ENCODE measurements at regions not wholly inside any gene's neighbourhood (a gene's known extent, or its start where the extent isn't known, plus 50 kb on each side); places are given as distances from the start of the nearest gene placed in this dataset.
"Not testable (repeated sequence)": the region's sequence is repeated elsewhere in the genome, so short reads cannot be mapped to it uniquely, and the experiment has no call there.

- Mint-ChIP-seq H3K27ac (no peak overlapping the region), H3K4me3 (no peak overlapping the region), H3K4me1 (no peaks in the 10 kb centered on the region), H3K9me3 (peaks cover 2 to 12% (median 5%) of the 10 kb centered on the region in 7 donors), H3K27me3 (no peaks in the 10 kb centered on the region), H3K36me3 (no peaks in the 10 kb centered on the region)
- ATAC-seq (ENCODE audit: low read depth in 2 of 2): no peak
- DNase-seq: no peak
These were observed 374.9 kb downstream of the TLE1 start for GRCh38 chr9:81314490-81314889.

- peaks cover 2 to 12% (median 7%) of the 10 kb centered on the region in 7 donors for H3K9me3 Mint-ChIP-seq
- no peaks in the 10 kb centered on the region for H3K36me3 Mint-ChIP-seq
- no peak overlapping the region for H3K4me3 Mint-ChIP-seq
- DNase-seq (no peak), ATAC-seq (ENCODE audit: low read depth in 2 of 2) (no peak)
- H3K4me1 Mint-ChIP-seq: no peaks in the 10 kb centered on the region
- no peaks in the 10 kb centered on the region for H3K27me3 Mint-ChIP-seq
- no peak overlapping the region for H3K27ac Mint-ChIP-seq
These were observed 375.5 kb downstream of the TLE1 start for GRCh38 chr9:81313877-81314276.

- H3K36me3 Mint-ChIP-seq: no peaks in the 10 kb centered on the region
- H3K27me3 Mint-ChIP-seq: no peaks in the 10 kb centered on the region
- ATAC-seq (ENCODE audit: low read depth in 2 of 2): no peak
- H3K4me3 Mint-ChIP-seq: no peak overlapping the region
- no peaks in the 10 kb centered on the region for H3K4me1 Mint-ChIP-seq
- no peak overlapping the region for H3K27ac Mint-ChIP-seq
- peaks cover 3 to 12% (median 7%) of the 10 kb centered on the region in 7 donors for H3K9me3 Mint-ChIP-seq
- no peak for DNase-seq
These were observed 377.0 kb downstream of the TLE1 start for GRCh38 chr9:81312346-81312745.

- DNase-seq (no peak), ATAC-seq (ENCODE audit: low read depth in 2 of 2) (no peak)
- H3K36me3 Mint-ChIP-seq: no peaks in the 10 kb centered on the region
- no peak overlapping the region for H3K27ac Mint-ChIP-seq
- no peak overlapping the region for H3K4me3 Mint-ChIP-seq
- H3K9me3 Mint-ChIP-seq: peaks cover 0 to 5% (median 2%) of the 10 kb centered on the region in 7 donors
- H3K4me1 Mint-ChIP-seq: no peaks in the 10 kb centered on the region
- H3K27me3 Mint-ChIP-seq: no peaks in the 10 kb centered on the region
These were observed 380.9 kb downstream of the TLE1 start for GRCh38 chr9:81308404-81308803.

GRCh38 chr9:81307791-81308190 is 381.6 kb downstream of the TLE1 start:
- DNase-seq; H3K4me3 Mint-ChIP-seq; ATAC-seq (ENCODE audit: low read depth in 2 of 2); H3K9me3 Mint-ChIP-seq; H3K36me3 Mint-ChIP-seq; H3K27me3 Mint-ChIP-seq; H3K27ac Mint-ChIP-seq; H3K4me1 Mint-ChIP-seq: not testable (repeated sequence)

- peaks cover 0 to 5% (median 4%) of the 10 kb centered on the region in 7 donors for H3K9me3 Mint-ChIP-seq
- ATAC-seq (ENCODE audit: low read depth in 2 of 2): no peak
These were observed 383.7 kb downstream of the TLE1 start for GRCh38 chr9:81305561-81306182.

GRCh38 chr9:81303658-81304057 is 385.7 kb downstream of the TLE1 start:
- peaks cover 0 to 7% of the 10 kb centered on the region in 2 donors for H3K36me3 Mint-ChIP-seq
- ATAC-seq (ENCODE audit: low read depth in 2 of 2): no peak
- H3K4me1 Mint-ChIP-seq: no peaks in the 10 kb centered on the region
- no peak overlapping the region for H3K27ac Mint-ChIP-seq
- DNase-seq: no peak
- H3K9me3 Mint-ChIP-seq: peaks cover 0 to 15% (median 9%) of the 10 kb centered on the region in 7 donors
- no peaks in the 10 kb centered on the region for H3K27me3 Mint-ChIP-seq
- H3K4me3 Mint-ChIP-seq: no peak overlapping the region

More at GRCh38 chr9:81305561-81306182, 383.7 kb downstream of the TLE1 start:
- Mint-ChIP-seq H3K27me3 (no peaks in the 10 kb centered on the region), H3K4me3 (no peak overlapping the region), H3K36me3 (no peaks in the 10 kb centered on the region), H3K27ac (no peak overlapping the region), H3K4me1 (no peaks in the 10 kb centered on the region)
- no peak for DNase-seq

GRCh38 chr9:81293651-81294050 is 395.7 kb downstream of the TLE1 start:
- Mint-ChIP-seq H3K9me3 (peaks cover 0 to 4% (median 0%) of the 10 kb centered on the region in 7 donors), H3K4me3 (no peak overlapping the region), H3K4me1 (no peaks in the 10 kb centered on the region), H3K36me3 (no peaks in the 10 kb centered on the region), H3K27ac (no peak overlapping the region), H3K27me3 (no peaks in the 10 kb centered on the region)
- ATAC-seq (ENCODE audit: low read depth in 2 of 2) (no peak), DNase-seq (no peak)

GRCh38 chr9:81292056-81292805 is 397.1 kb downstream of the TLE1 start:
- Mint-ChIP-seq H3K27me3 (no peaks in the 10 kb centered on the region), H3K4me3 (no peak overlapping the region), H3K9me3 (peaks cover 0 to 14% (median 3%) of the 10 kb centered on the region in 7 donors), H3K27ac (peak overlapping the region in 1 of 6 donors; percentile 59), H3K4me1 (no peaks in the 10 kb centered on the region), H3K36me3 (no peaks in the 10 kb centered on the region)
- DNase-seq (no peak), ATAC-seq (ENCODE audit: low read depth in 2 of 2) (no peak)

GRCh38 chr9:81289622-81290021 is 399.7 kb downstream of the TLE1 start:
- no peak overlapping the region for H3K27ac Mint-ChIP-seq
- H3K27me3 Mint-ChIP-seq: no peaks in the 10 kb centered on the region
- H3K36me3 Mint-ChIP-seq: no peaks in the 10 kb centered on the region
- H3K9me3 Mint-ChIP-seq: peaks cover 0 to 15% (median 7%) of the 10 kb centered on the region in 7 donors
- ATAC-seq (ENCODE audit: low read depth in 2 of 2): no peak
- no peak overlapping the region for H3K4me3 Mint-ChIP-seq
- no peaks in the 10 kb centered on the region for H3K4me1 Mint-ChIP-seq
- DNase-seq: no peak

GRCh38 chr9:81268048-81268447 is 421.3 kb downstream of the TLE1 start:
- DNase-seq: no peak
- no peaks in the 10 kb centered on the region for H3K27me3 Mint-ChIP-seq
- H3K27ac Mint-ChIP-seq: no peak overlapping the region
- peaks cover 0 to 8% (median 3%) of the 10 kb centered on the region in 7 donors for H3K9me3 Mint-ChIP-seq
- H3K36me3 Mint-ChIP-seq: peaks cover 0 to 3% of the 10 kb centered on the region in 2 donors
- no peaks in the 10 kb centered on the region for H3K4me1 Mint-ChIP-seq
- H3K4me3 Mint-ChIP-seq: no peak overlapping the region
- no peak for ATAC-seq (ENCODE audit: low read depth in 2 of 2)

GRCh38 chr9:81266674-81267073 is 422.7 kb downstream of the TLE1 start:
- ATAC-seq (ENCODE audit: low read depth in 2 of 2) (no peak), DNase-seq (no peak)
- Mint-ChIP-seq H3K4me1 (no peaks in the 10 kb centered on the region), H3K4me3 (no peak overlapping the region), H3K9me3 (peaks cover 0 to 11% (median 5%) of the 10 kb centered on the region in 7 donors), H3K27ac (no peak overlapping the region), H3K36me3 (peaks cover 0 to 3% of the 10 kb centered on the region in 2 donors), H3K27me3 (no peaks in the 10 kb centered on the region)

GRCh38 chr9:81266086-81266485 is 423.3 kb downstream of the TLE1 start:
- H3K4me1 Mint-ChIP-seq: no peaks in the 10 kb centered on the region
- no peak for DNase-seq
- no peak for ATAC-seq (ENCODE audit: low read depth in 2 of 2)
- no peak overlapping the region for H3K27ac Mint-ChIP-seq
- H3K9me3 Mint-ChIP-seq: peaks cover 0 to 16% (median 11%) of the 10 kb centered on the region in 7 donors
- peaks cover 0 to 3% of the 10 kb centered on the region in 2 donors for H3K36me3 Mint-ChIP-seq
- H3K27me3 Mint-ChIP-seq: no peaks in the 10 kb centered on the region
- no peak overlapping the region for H3K4me3 Mint-ChIP-seq

- ATAC-seq (ENCODE audit: low read depth in 2 of 2): no peak
- no peak for DNase-seq
- no peaks in the 10 kb centered on the region for H3K4me1 Mint-ChIP-seq
- no peak overlapping the region for H3K4me3 Mint-ChIP-seq
- H3K36me3 Mint-ChIP-seq: peaks cover 0 to 3% of the 10 kb centered on the region in 2 donors
- H3K27ac Mint-ChIP-seq: no peak overlapping the region
- no peaks in the 10 kb centered on the region for H3K27me3 Mint-ChIP-seq
- H3K9me3 Mint-ChIP-seq: peaks cover 0 to 23% (median 13%) of the 10 kb centered on the region in 7 donors
These were observed 424.8 kb downstream of the TLE1 start for GRCh38 chr9:81264516-81264915.

Measured in naive B cell (primary cell).